AG09309 (cell line): ENCODE measurements at regions not wholly inside any gene's neighbourhood (a gene's known extent, or its start where the extent isn't known, plus 50 kb on each side); places are given as distances from the start of the nearest gene placed in this dataset.

ENCODE experiments used
- DNase-seq: peaks from one replicate; pipeline ENCODE4 v3.0.0-alpha.2; 2010; ENCODE audit warnings: low read depth
- H3K4me3 ChIP-seq: 2 replicates; pipeline ENCODE4 v1.5.1; 2011; ENCODE audit warnings: mild to moderate bottlenecking, low read depth, low read length, moderate library complexity; ENCODE audit not compliant: control insufficient read depth
- TF ChIP-seq, protein P1 (sequence below): IDR thresholded peaks from 2 replicates; pipeline ENCODE4 v1.5.1; 2011; ENCODE audit warnings: mild to moderate bottlenecking, low read depth, low read length, inconsistent platforms; ENCODE audit not compliant: insufficient read depth, control insufficient read depth; ENCODE audit errors: missing control alignments

DNA sequence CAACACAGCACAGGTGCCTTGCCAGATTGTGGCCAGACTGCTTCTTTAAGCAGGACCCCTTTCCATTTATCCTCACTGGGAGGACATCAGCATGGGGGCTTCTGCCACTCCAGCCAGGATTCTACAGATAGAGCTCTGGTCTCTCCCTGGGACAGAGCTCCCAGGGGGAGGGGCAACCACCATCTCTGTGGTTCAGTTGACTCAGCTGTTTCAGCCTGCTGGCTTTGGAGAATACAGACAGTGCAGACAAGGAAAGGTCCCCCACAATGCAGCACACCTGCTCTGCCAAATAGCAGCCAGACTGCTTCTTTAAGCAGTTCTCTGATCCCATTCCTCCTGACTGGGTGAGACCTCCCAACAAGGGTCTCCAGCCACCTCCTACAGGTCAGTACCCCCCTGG lies 132.8 kb downstream of the OR2K2 start:
- no peak for DNase-seq
- TF ChIP-seq, protein P1, sequence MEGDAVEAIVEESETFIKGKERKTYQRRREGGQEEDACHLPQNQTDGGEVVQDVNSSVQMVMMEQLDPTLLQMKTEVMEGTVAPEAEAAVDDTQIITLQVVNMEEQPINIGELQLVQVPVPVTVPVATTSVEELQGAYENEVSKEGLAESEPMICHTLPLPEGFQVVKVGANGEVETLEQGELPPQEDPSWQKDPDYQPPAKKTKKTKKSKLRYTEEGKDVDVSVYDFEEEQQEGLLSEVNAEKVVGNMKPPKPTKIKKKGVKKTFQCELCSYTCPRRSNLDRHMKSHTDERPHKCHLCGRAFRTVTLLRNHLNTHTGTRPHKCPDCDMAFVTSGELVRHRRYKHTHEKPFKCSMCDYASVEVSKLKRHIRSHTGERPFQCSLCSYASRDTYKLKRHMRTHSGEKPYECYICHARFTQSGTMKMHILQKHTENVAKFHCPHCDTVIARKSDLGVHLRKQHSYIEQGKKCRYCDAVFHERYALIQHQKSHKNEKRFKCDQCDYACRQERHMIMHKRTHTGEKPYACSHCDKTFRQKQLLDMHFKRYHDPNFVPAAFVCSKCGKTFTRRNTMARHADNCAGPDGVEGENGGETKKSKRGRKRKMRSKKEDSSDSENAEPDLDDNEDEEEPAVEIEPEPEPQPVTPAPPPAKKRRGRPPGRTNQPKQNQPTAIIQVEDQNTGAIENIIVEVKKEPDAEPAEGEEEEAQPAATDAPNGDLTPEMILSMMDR = no peak
- H3K4me3 ChIP-seq = no peak overlapping the region

DNA sequence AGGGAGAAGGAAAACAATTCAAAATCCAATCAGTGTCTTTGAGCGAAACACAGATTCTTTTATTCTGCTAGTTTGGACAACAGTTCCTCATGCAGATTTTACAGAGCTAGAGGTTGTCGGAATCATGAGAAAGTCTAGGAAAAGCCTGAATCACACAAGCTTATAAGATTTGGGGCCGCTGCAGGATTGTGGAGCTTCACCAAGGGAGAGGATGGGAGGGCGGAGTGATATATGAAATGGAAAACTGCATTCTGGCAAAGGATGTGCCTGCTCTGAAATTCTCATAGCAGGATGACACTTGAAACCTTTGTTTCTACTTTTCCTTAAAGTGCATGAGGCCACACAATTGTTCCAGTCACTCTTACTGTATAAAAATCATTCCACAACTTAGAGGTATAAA lies 134.3 kb downstream of the OR2K2 start:
- no peak for DNase-seq
- TF ChIP-seq, protein P1 = no peak
- H3K4me3 ChIP-seq = no peak overlapping the region

DNA sequence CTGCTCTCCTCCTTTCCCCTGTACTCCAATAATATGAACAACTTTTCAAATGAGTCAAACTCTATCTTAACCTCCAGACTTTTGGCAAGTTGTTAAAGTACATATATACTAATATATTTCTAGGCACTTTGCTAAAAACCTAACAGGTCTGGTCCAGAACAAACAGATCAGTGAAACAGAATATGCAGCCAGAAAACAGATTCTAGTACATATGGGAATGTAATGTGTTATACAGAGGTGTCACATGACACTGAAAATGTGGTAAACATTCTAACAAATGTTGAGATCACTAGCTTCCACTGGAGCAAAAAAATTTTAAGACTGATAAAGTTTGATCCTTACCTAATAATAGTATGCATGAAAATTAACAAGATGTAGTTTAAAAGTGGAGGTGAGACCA lies 136.9 kb downstream of the OR2K2 start:
- DNase-seq = no peak
- H3K4me3 ChIP-seq = no peak overlapping the region
- TF ChIP-seq, protein P1 = no peak

DNA sequence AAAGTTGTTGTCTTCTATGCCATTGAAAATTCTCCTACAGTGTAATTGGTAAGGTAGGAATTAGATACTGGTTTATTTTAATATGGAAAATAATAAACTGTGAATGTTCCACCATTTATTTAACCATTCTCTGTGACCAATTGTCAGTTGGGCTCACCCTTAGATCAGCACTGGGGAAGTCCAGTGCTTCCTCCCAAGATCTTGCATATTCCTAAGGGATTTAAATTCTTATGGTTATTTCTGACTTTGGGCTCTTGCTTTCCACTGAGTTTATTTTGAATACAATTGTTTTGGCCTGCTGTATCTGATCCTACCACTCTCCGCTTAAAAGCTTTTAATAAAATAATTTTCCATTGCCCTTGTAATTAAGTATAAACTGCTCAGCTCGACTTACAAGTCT lies 137.4 kb downstream of the OR2K2 start:
- no peak for DNase-seq

DNA sequence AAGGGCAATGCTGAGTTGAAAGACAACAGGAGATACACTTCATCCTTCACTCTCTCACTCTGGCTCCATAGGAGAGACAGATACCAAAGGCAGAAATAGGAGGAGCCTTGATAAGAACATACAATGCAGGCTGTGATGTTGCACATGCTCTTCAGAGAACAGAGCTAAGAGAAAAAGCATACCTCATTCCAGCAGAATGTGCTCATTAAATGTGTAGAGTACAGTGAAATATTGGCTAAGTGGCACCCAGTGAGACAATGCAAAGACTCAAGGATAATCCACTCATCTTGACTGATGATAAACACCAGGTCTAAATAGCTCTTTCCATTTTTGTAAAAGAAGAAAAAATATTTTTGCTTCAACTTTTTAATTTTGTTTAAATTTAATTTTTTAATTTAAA lies 139.7 kb downstream of the OR2K2 start:
- DNase-seq = no peak
- no peak overlapping the region for H3K4me3 ChIP-seq
- TF ChIP-seq, protein P1 = no peak

More for the DNA sequence above, 137.4 kb downstream of the OR2K2 start:
- H3K4me3 ChIP-seq = no peak overlapping the region
- TF ChIP-seq, protein P1 = no peak

DNA sequence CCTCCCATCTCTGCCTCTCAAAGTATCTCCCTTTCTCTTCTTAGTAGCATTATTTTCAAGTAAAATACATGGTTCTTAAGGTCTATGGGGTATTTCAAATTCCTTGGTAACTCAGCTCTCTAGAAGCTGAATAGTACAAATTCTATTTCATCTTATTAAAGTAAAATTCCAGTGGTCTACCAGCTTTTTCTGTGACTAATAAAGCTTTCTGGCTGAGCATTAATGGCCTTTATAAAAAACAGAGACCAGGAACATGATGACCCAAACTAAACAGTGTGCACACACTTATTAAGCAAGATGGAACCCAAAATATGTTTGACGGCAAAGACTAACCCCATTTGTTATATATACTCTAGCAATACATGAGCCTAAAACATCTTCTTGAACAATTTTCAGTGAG lies 142.6 kb downstream of the OR2K2 start:
- TF ChIP-seq, protein P1 = no peak
- no peak for DNase-seq
- H3K4me3 ChIP-seq = no peak overlapping the region

DNA sequence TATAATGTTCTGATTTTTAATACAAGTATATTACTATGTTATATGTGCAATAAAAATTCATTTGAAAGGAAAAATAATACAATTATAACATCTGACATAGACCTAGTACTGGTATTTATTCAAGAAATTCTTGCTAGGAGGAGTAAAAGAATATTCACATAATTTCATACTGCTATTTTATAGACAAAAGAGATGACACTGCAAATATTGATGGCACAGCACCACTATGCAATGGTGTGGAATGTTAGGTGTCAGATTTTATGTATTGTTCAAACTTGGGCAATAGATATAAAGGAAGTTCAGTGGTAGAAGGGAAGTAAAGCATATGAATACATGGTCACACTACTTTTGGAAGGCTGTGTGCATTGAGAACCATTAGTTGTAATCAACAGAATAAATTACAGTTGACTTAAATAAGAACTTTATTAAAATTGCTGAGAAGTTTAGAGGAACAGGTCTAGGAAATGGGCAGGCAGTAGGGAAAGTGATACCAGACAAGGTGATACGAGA lies 143.9 kb downstream of the OR2K2 start:
- DNase-seq = no peak
- no peak overlapping the region for H3K4me3 ChIP-seq
- TF ChIP-seq, protein P1 = no peak
